Liver (tissue), 8 donors: ENCODE measurements at regions not wholly inside any gene's neighbourhood (a gene's known extent, or its start where the extent isn't known, plus 50 kb on each side); places are given as distances from the start of the nearest gene placed in this dataset.

Experiments
- DNase-seq: peaks from one replicate; pipeline ENCODE4 v3.0.0-alpha.2; 2017; ENCODE audit warnings: low spot score
- H3K27ac ChIP-seq, 2 donors: one replicate each; pipeline ENCODE4 v1.7.0; 2013; ENCODE audit warnings: inconsistent platforms in 2 of 2, low read length in 2 of 2, control low read depth in 1 of 2, low read depth in 1 of 2, mild to moderate bottlenecking in 1 of 2
- H3K27me3 ChIP-seq, 4 donors: one replicate each; pipeline versions ENCODE4 v1.6.1 to v1.7.0; 2013; ENCODE audit warnings: low read length in 3 of 4, inconsistent platforms in 1 of 4, mild to moderate bottlenecking in 1 of 4, moderate library complexity in 1 of 4; ENCODE audit not compliant: control insufficient read depth in 4 of 4, insufficient read depth in 4 of 4
- H3K36me3 ChIP-seq, 4 donors: one replicate each; pipeline versions ENCODE4 v1.6.1 to v1.7.0; 2013; ENCODE audit warnings: low read length in 3 of 4, mild to moderate bottlenecking in 3 of 4, low read depth in 1 of 4, moderate library complexity in 1 of 4; ENCODE audit not compliant: control insufficient read depth in 4 of 4, insufficient read depth in 3 of 4
- H3K4me1 ChIP-seq, 4 donors: one replicate each; pipeline versions ENCODE4 v1.6.1 to v1.7.0; 2013; ENCODE audit warnings: low read length in 3 of 4, mild to moderate bottlenecking in 3 of 4, moderate library complexity in 1 of 4; ENCODE audit not compliant: control insufficient read depth in 4 of 4, insufficient read depth in 4 of 4
- H3K4me3 ChIP-seq, 3 donors: one replicate each; pipeline versions ENCODE4 v1.6.1 to v1.7.0; 2013; ENCODE audit warnings: low read length in 3 of 3, control low read depth in 1 of 3, low read depth in 1 of 3, mild to moderate bottlenecking in 1 of 3
- H3K9ac ChIP-seq, 2 donors: one replicate each; pipeline ENCODE4 v1.7.0; 2013; ENCODE audit warnings: low read length in 2 of 2, mild to moderate bottlenecking in 2 of 2, moderate library complexity in 2 of 2, control low read depth in 1 of 2, low read depth in 1 of 2
- H3K9me3 ChIP-seq, 4 donors: one replicate each; pipeline versions ENCODE4 v1.6.1 to v1.7.0; 2013; ENCODE audit warnings: low read length in 3 of 4; ENCODE audit not compliant: control insufficient read depth in 4 of 4
- ATF3 ChIP-seq: IDR thresholded peaks from 2 replicates; pipeline ENCODE4 v1.6.1; 2016; ENCODE audit warnings: antibody characterized with exemption
- CTCF ChIP-seq: fragments of 150-350 bp; IDR thresholded peaks from 2 replicates; pipeline ENCODE4 v1.5.1; 2017; ENCODE audit warnings: improper control_type of control experiment, low read depth, low read length; ENCODE audit not compliant: missing input control
- EGR1 ChIP-seq, 2 donors: IDR thresholded peaks; 2 replicates each; pipeline ENCODE4 v1.6.1; 2016 to 2018; ENCODE audit warnings: antibody characterized with exemption in 2 of 2, low read depth in 2 of 2
- FOXA1 ChIP-seq: IDR thresholded peaks from 2 replicates; pipeline ENCODE4 v1.6.1; 2016; ENCODE audit warnings: antibody characterized with exemption
- FOXA2 ChIP-seq: IDR thresholded peaks from 2 replicates; pipeline ENCODE4 v1.6.1; 2016; ENCODE audit warnings: antibody characterized with exemption
- GABPA ChIP-seq, 2 donors: IDR thresholded peaks in 1 of 2; conservative IDR thresholded peaks in 1 of 2; 2 replicates each; pipeline ENCODE4 v1.6.1; 2016; ENCODE audit warnings: antibody characterized with exemption in 2 of 2, mild to moderate bottlenecking in 1 of 2, moderate library complexity in 1 of 2
- HNF4A ChIP-seq, 2 donors: conservative IDR thresholded peaks; 2 replicates each; pipeline ENCODE4 v1.6.1; 2016; ENCODE audit warnings: antibody characterized with exemption in 2 of 2, mild to moderate bottlenecking in 2 of 2
- HNF4G ChIP-seq: IDR thresholded peaks from 2 replicates; pipeline ENCODE4 v1.6.1; 2016; ENCODE audit warnings: antibody characterized with exemption
- JUND ChIP-seq, 2 donors: IDR thresholded peaks; 2 replicates each; pipeline ENCODE4 v1.6.1; 2016; ENCODE audit warnings: antibody characterized with exemption in 2 of 2
- MAX ChIP-seq: IDR thresholded peaks from 2 replicates; pipeline ENCODE4 v1.6.1; 2016; ENCODE audit warnings: antibody characterized with exemption
- NR2F2 ChIP-seq: IDR thresholded peaks from 2 replicates; pipeline ENCODE4 v1.6.1; 2016; ENCODE audit warnings: antibody characterized with exemption
- RAD21 ChIP-seq, 2 donors: IDR thresholded peaks; 2 replicates each; pipeline ENCODE4 v1.6.1; 2016; ENCODE audit warnings: antibody characterized with exemption in 2 of 2, mild to moderate bottlenecking in 2 of 2
- REST ChIP-seq: IDR thresholded peaks from 2 replicates; pipeline ENCODE4 v1.6.1; 2016; ENCODE audit warnings: antibody characterized with exemption, mild to moderate bottlenecking
- RXRA ChIP-seq, 2 donors: IDR thresholded peaks; 2 replicates each; pipeline ENCODE4 v1.6.1; 2017 to 2018; ENCODE audit warnings: antibody characterized with exemption in 2 of 2, mild to moderate bottlenecking in 1 of 2
- SP1 ChIP-seq: IDR thresholded peaks from 2 replicates; pipeline ENCODE4 v1.6.1; 2018; ENCODE audit warnings: antibody characterized with exemption, mild to moderate bottlenecking
- TAF1 ChIP-seq: conservative IDR thresholded peaks from 2 replicates; pipeline ENCODE4 v1.6.1; 2016; ENCODE audit warnings: antibody characterized with exemption, mild to moderate bottlenecking
- YY1 ChIP-seq: IDR thresholded peaks from 2 replicates; pipeline ENCODE4 v1.6.1; 2016; ENCODE audit warnings: antibody characterized with exemption, mild to moderate bottlenecking
- ZBTB33 ChIP-seq: IDR thresholded peaks from 2 replicates; pipeline ENCODE4 v1.6.1; 2016; ENCODE audit warnings: antibody characterized with exemption
- WGBS: extraction: QIAGEN DNeasy Blood & Tissue Kit; methylation state at CpG from one replicate; pipeline ENCODE4 v1.1.7; 2013; 5-methylcytosine and 5-hydroxymethylcytosine counted together
- donor health status: healthy.
- donor health status: healthy.
- donor health status: healthy.
- donor health status: healthy.
- donor health status: healthy.

GRCh38 chr14:31930493-31931240, 146.4 kb upstream of the ARHGAP5 start:
- Histone ChIP-seq H3K9ac (no peak overlapping the region), H3K4me1 (no peaks in the 10 kb centered on the region), H3K9me3 (no peaks in the 10 kb centered on the region), H3K36me3 (no peaks in the 10 kb centered on the region), H3K27me3 (no peaks in the 10 kb centered on the region), H3K27ac (no peak overlapping the region), H3K4me3 (no peak overlapping the region)
- WGBS: 89% methylated on average over 3 of the region's 3 CpGs
- TF ChIP-seq CTCF (no peak), ATF3 (no peak), HNF4A (conservative IDR thresholded peaks at IDR 0.05) (peak in 1 of 2 donors; percentile 18), YY1 (no peak), FOXA2 (no peak), HNF4G (no peak), REST (no peak), NR2F2 (no peak), FOXA1 (no peak), MAX (no peak), JUND (IDR thresholded peaks at IDR 0.05) (no peak), SP1 (peak; percentile 24), GABPA (IDR thresholded peaks at IDR 0.05 in 1 of 2, conservative IDR thresholded peaks at IDR 0.05 in 1 of 2) (no peak), EGR1 (IDR thresholded peaks at IDR 0.05; ENCODE audit: low read depth in 2 of 2) (no peak), TAF1 (no peak), RAD21 (IDR thresholded peaks at IDR 0.05) (no peak), ZBTB33 (no peak), RXRA (IDR thresholded peaks at IDR 0.05) (peak in 1 of 2 donors; percentile 27)
- no peak for DNase-seq
